Uterus (tissue), 3 donors: ENCODE measurements at regions not wholly inside any gene's neighbourhood (a gene's known extent, or its start where the extent isn't known, plus 50 kb on each side); places are given as distances from the start of the nearest gene placed in this dataset.

Experiments
- DNase-seq, 2 donors: peaks; one replicate each; pipeline ENCODE4 v3.0.0-alpha.2; 2019 to 2020
- H3K27ac ChIP-seq, 2 donors: fragments of 200-600 bp; sonication (generic); 1 replicate in 1 of 2; 2 replicates in 1 of 2; pipeline ENCODE4 v1.5.1; 2016 to 2018
- H3K27me3 ChIP-seq, 2 donors: fragments of 200-600 bp; sonication (generic); one replicate each; pipeline ENCODE4 v1.5.1; 2018 to 2019; ENCODE audit warnings: control low read depth in 1 of 2
- H3K36me3 ChIP-seq, 2 donors: fragments of 200-600 bp; sonication (generic); one replicate each; pipeline ENCODE4 v1.5.1; 2019; ENCODE audit warnings: control low read depth in 1 of 2
- H3K4me1 ChIP-seq, 2 donors: fragments of 200-600 bp; sonication (generic); one replicate each; pipeline ENCODE4 v1.5.1; 2018 to 2019; ENCODE audit warnings: control low read depth in 1 of 2
- H3K4me3 ChIP-seq, 2 donors: fragments of 200-600 bp; sonication (generic); 1 replicate in 1 of 2; 2 replicates in 1 of 2; pipeline ENCODE4 v1.5.1; 2018 to 2019; ENCODE audit warnings: mild to moderate bottlenecking in 1 of 2
- H3K9me3 ChIP-seq, 2 donors: fragments of 200-600 bp; sonication (generic); one replicate each; pipeline ENCODE4 v1.5.1; 2019; ENCODE audit warnings: control low read depth in 1 of 2
- CTCF ChIP-seq, 4 experiments: fragments of 200-600 bp in 2 of 4; fragments of 450-650 bp in 2 of 4; sonication (generic) in 2 of 4; IDR thresholded peaks; one replicate each; pipeline ENCODE4 v1.5.1; 2016 to 2019; ENCODE audit warnings: antibody characterized with exemption in 4 of 4, mild to moderate bottlenecking in 2 of 4, moderate library complexity in 1 of 4
- POLR2A ChIP-seq, 2 donors: fragments of 450-650 bp; IDR thresholded peaks; one replicate each; pipeline ENCODE4 v1.6.1; 2016; ENCODE audit warnings: antibody characterized with exemption in 2 of 2, mild to moderate bottlenecking in 1 of 2, moderate library complexity in 1 of 2
- intact Hi-C: fragments of 100-400 bp; cut with DNase I; formaldehyde crosslinking; loops from one replicate; pipeline ENCODE4 v1.15.1; 2023; ENCODE audit warnings: low total_unique reads
- donor health status: DM: yes; HTN: yes; CAD: no.

GRCh38 chr18:76139844-76140243 is 355.2 kb downstream of the ZNF516 start:
- DNase-seq = no peak
- Histone ChIP-seq H3K4me1 (no peaks in the 10 kb centered on the region), H3K4me3 (no peak overlapping the region), H3K9me3 (no peaks in the 10 kb centered on the region), H3K36me3 (no peaks in the 10 kb centered on the region), H3K27ac (no peak overlapping the region), H3K27me3 (no peaks in the 10 kb centered on the region)
- intact Hi-C loops = no loop called here
- TF ChIP-seq POLR2A (IDR thresholded peaks at IDR 0.05) = no peak
- no peak for TF ChIP-seq CTCF (IDR thresholded peaks at IDR 0.05)

GRCh38 chr18:76137216-76137615 is 357.8 kb downstream of the ZNF516 start:
- H3K4me3 ChIP-seq = no peak overlapping the region
- DNase-seq = no peak
- intact Hi-C loops = no loop called here
- no peak overlapping the region for H3K27ac ChIP-seq
- no peaks in the 10 kb centered on the region for H3K4me1 ChIP-seq
- TF ChIP-seq POLR2A (IDR thresholded peaks at IDR 0.05) (no peak), CTCF (IDR thresholded peaks at IDR 0.05) (no peak)
- no peaks in the 10 kb centered on the region for H3K27me3 ChIP-seq
- no peaks in the 10 kb centered on the region for H3K36me3 ChIP-seq
- H3K9me3 ChIP-seq = no peaks in the 10 kb centered on the region

- no peak for TF ChIP-seq CTCF (IDR thresholded peaks at IDR 0.05)
- no peak for TF ChIP-seq POLR2A (IDR thresholded peaks at IDR 0.05)
- Histone ChIP-seq H3K27me3 (no peaks in the 10 kb centered on the region), H3K36me3 (no peaks in the 10 kb centered on the region), H3K4me1 (no peaks in the 10 kb centered on the region), H3K27ac (no peak overlapping the region), H3K4me3 (no peak overlapping the region), H3K9me3 (no peaks in the 10 kb centered on the region)
- intact Hi-C loops = no loop called here
- no peak for DNase-seq
These were observed 358.3 kb downstream of the ZNF516 start for GRCh38 chr18:76136701-76137100.

GRCh38 chr18:76134628-76135027 is 360.4 kb downstream of the ZNF516 start:
- Histone ChIP-seq H3K27me3 (no peaks in the 10 kb centered on the region), H3K4me3 (no peak overlapping the region), H3K4me1 (no peaks in the 10 kb centered on the region), H3K36me3 (no peaks in the 10 kb centered on the region), H3K27ac (no peak overlapping the region), H3K9me3 (no peaks in the 10 kb centered on the region)
- TF ChIP-seq POLR2A (IDR thresholded peaks at IDR 0.05) (no peak), CTCF (IDR thresholded peaks at IDR 0.05) (no peak)
- intact Hi-C loops = no loop called here
- DNase-seq = no peak

GRCh38 chr18:76133873-76134272 is 361.2 kb downstream of the ZNF516 start:
- no peaks in the 10 kb centered on the region for H3K36me3 ChIP-seq
- no peak for DNase-seq
- no peaks in the 10 kb centered on the region for H3K9me3 ChIP-seq
- no peak overlapping the region for H3K4me3 ChIP-seq
- H3K27me3 ChIP-seq = no peaks in the 10 kb centered on the region
- TF ChIP-seq POLR2A (IDR thresholded peaks at IDR 0.05) (no peak), CTCF (IDR thresholded peaks at IDR 0.05) (no peak)
- intact Hi-C loops = no loop called here
- no peak overlapping the region for H3K27ac ChIP-seq
- H3K4me1 ChIP-seq = no peaks in the 10 kb centered on the region
